Transverse colon (tissue), 4 donors: ENCODE measurements at regions not wholly inside any gene's neighbourhood (a gene's known extent, or its start where the extent isn't known, plus 50 kb on each side); places are given as distances from the start of the nearest gene placed in this dataset.
"Not testable (repeated sequence)": the region's sequence is repeated elsewhere in the genome, so short reads cannot be mapped to it uniquely, and the experiment has no call there.

Source experiments
- DNase-seq: peaks from one replicate; pipeline ENCODE4 v3.0.0-alpha.2; 2019
- H3K27ac ChIP-seq, 4 donors: fragments of 200-600 bp; sonication (generic); 2 replicates each; pipeline ENCODE4 v1.5.1; 2016 to 2018; ENCODE audit warnings: inconsistent platforms in 4 of 4
- H3K27me3 ChIP-seq: fragments of 200-600 bp; sonication (generic); 2 replicates; pipeline ENCODE4 v1.5.1; 2017; ENCODE audit warnings: inconsistent platforms
- H3K36me3 ChIP-seq, 4 donors: fragments of 200-600 bp; sonication (generic); 2 replicates each; pipeline ENCODE4 v1.5.1; 2017 to 2019; ENCODE audit warnings: inconsistent platforms in 4 of 4
- H3K4me1 ChIP-seq, 4 donors: fragments of 200-600 bp; sonication (generic); 2 replicates each; pipeline ENCODE4 v1.5.1; 2017 to 2020; ENCODE audit warnings: inconsistent platforms in 4 of 4
- H3K4me3 ChIP-seq, 4 donors: fragments of 200-600 bp; sonication (generic); 1 replicate in 1 of 4; 2 replicates in 3 of 4; pipeline versions ENCODE4 v1.5.1 to v1.6.1; 2017 to 2019; ENCODE audit warnings: inconsistent platforms in 4 of 4
- H3K9me3 ChIP-seq, 2 donors: fragments of 200-600 bp; sonication (generic); 2 replicates each; pipeline ENCODE4 v1.5.1; 2017 to 2019; ENCODE audit warnings: inconsistent platforms in 2 of 2
- CTCF ChIP-seq, 5 experiments: fragments of 200-600 bp in 3 of 5; fragments of 450-650 bp in 2 of 5; sonication (generic) in 3 of 5; IDR thresholded peaks; 1 replicate in 2 of 5; 2 replicates in 3 of 5; pipeline ENCODE4 v1.5.1; 2016 to 2017; ENCODE audit warnings: antibody characterized with exemption in 5 of 5, inconsistent platforms in 3 of 5, mild to moderate bottlenecking in 2 of 5, moderate library complexity in 1 of 5
- EP300 ChIP-seq: sonication (generic); formaldehyde crosslinking; IDR thresholded peaks from one replicate; pipeline ENCODE4 v1.6.1; 2017; ENCODE audit warnings: antibody characterized with exemption, low read depth
- POLR2A ChIP-seq: fragments of 450-650 bp; IDR thresholded peaks from one replicate; pipeline ENCODE4 v1.6.1; 2016; ENCODE audit warnings: antibody characterized with exemption, mild to moderate bottlenecking, moderate library complexity
- POLR2AphosphoS5 ChIP-seq, 3 donors: sonication (generic); formaldehyde crosslinking; IDR thresholded peaks; one replicate each; pipeline ENCODE4 v1.6.1; 2016; ENCODE audit warnings: antibody characterized with exemption in 3 of 3
- WGBS, 2 donors: methylation state at CpG; one replicate each; pipeline ENCODE4 v1.1.5; 2018; ENCODE audit warnings: low coverage in 1 of 2; 5-methylcytosine and 5-hydroxymethylcytosine counted together
- in situ Hi-C, 4 donors: fragments of 200-750 bp; cut with MboI; loops; one replicate each; pipeline versions ENCODE4 v1.15.0 to v1.15.1; 2017; ENCODE audit warnings: low sequenced_read_pairs in 3 of 4, low pct_ligation_motif_present in 1 of 4, low pct_unique_long_range_greater_than_20kb in 1 of 4
- intact Hi-C: fragments of 100-400 bp; cut with DNase I; formaldehyde crosslinking; loops from one replicate; pipeline ENCODE4 v1.15.1; 2023; ENCODE audit warnings: low total_unique reads

GRCh38 chrX:131649741-131650140 is 105.9 kb downstream of the OR13H1 start:
- Histone ChIP-seq H3K27ac (no peak overlapping the region), H3K36me3 (no peaks in the 10 kb centered on the region), H3K4me1 (no peaks in the 10 kb centered on the region), H3K9me3 (no peaks in the 10 kb centered on the region), H3K27me3 (no peaks in the 10 kb centered on the region), H3K4me3 (no peak overlapping the region)
- intact Hi-C loops (no loop called here), in situ Hi-C loops (loop anchor here in 1 of 4 donors (25.0 kb wide), 1 partner anchor 662 kb away; no protein-coding TSS in a partner anchor)
- DNase-seq, result no peak
- 20 to 80% methylated on average over 1 to 5 of the region's 5 CpGs for WGBS, 2 donors
- TF ChIP-seq CTCF (IDR thresholded peaks at IDR 0.05) (no peak), POLR2AphosphoS5 (IDR thresholded peaks at IDR 0.05) (no peak), POLR2A (no peak), EP300 (no peak)

GRCh38 chrX:131650637-131651410 is 107.0 kb downstream of the OR13H1 start:
- TF ChIP-seq POLR2A, result no peak
- no peak for TF ChIP-seq POLR2AphosphoS5 (IDR thresholded peaks at IDR 0.05)
- TF ChIP-seq CTCF (IDR thresholded peaks at IDR 0.05), result no peak
- no peak for TF ChIP-seq EP300
- Histone ChIP-seq H3K27me3 (no peaks in the 10 kb centered on the region), H3K27ac (no peak overlapping the region), H3K4me1 (no peaks in the 10 kb centered on the region), H3K9me3 (no peaks in the 10 kb centered on the region), H3K36me3 (no peaks in the 10 kb centered on the region), H3K4me3 (no peak overlapping the region)
- 67% methylated on average over 4 of the region's 4 CpGs; no CpG with 5 or more reads in 1 of the 2 donors for WGBS, 2 donors
- DNase-seq, result no peak
- in situ Hi-C loops, result no loop called here
- intact Hi-C loops, result no loop called here

GRCh38 chrX:131663726-131664125 is 119.9 kb downstream of the OR13H1 start:
- H3K27ac ChIP-seq, H3K36me3 ChIP-seq, intact Hi-C loops, H3K4me3 ChIP-seq, H3K27me3 ChIP-seq, H3K9me3 ChIP-seq, in situ Hi-C loops, H3K4me1 ChIP-seq, DNase-seq: not testable (repeated sequence)
- WGBS, 2 donors, result 93% methylated on average over 9 of the region's 9 CpGs; no CpG with 5 or more reads in 1 of the 2 donors

GRCh38 chrX:131671735-131672134 is 127.9 kb downstream of the OR13H1 start:
- TF ChIP-seq POLR2AphosphoS5 (IDR thresholded peaks at IDR 0.05) (peak in 2 of 3 donors; percentile 41 to 55), POLR2A (no peak), EP300 (peak; percentile 50)
- intact Hi-C loops (no loop called here), in situ Hi-C loops (no loop called here)
- Histone ChIP-seq H3K36me3 (no peaks in the 10 kb centered on the region), H3K27me3 (no peaks in the 10 kb centered on the region), H3K4me1 (no peaks in the 10 kb centered on the region), H3K4me3 (no peak overlapping the region), H3K27ac (peak overlapping the region in 1 of 4 donors; percentile 3), H3K9me3 (no peaks in the 10 kb centered on the region)
- no peak for DNase-seq
- 41 to 67% methylated on average over 1 to 2 of the region's 2 CpGs for WGBS, 2 donors

- no peaks in the 10 kb centered on the region for H3K9me3 ChIP-seq
- no peak overlapping the region for H3K4me3 ChIP-seq
- no peaks in the 10 kb centered on the region for H3K4me1 ChIP-seq
- no peak for DNase-seq
- no peaks in the 10 kb centered on the region for H3K36me3 ChIP-seq
- no peak overlapping the region for H3K27ac ChIP-seq
- no peaks in the 10 kb centered on the region for H3K27me3 ChIP-seq
- WGBS, 2 donors, result 0% methylated on average over 1 of the region's 1 CpG; no CpG with 5 or more reads in 1 of the 2 donors
- intact Hi-C loops (no loop called here), in situ Hi-C loops (loop anchor here in 1 of 4 donors (5.0 kb wide), 1 partner anchor 167 kb away; no protein-coding TSS in a partner anchor)
- TF ChIP-seq CTCF (IDR thresholded peaks at IDR 0.05) (peak in 1 of 5 experiments; percentile 24), EP300 (no peak), POLR2AphosphoS5 (IDR thresholded peaks at IDR 0.05) (no peak)
Measured at GRCh38 chrX:131675596-131676194, 131.8 kb downstream of the OR13H1 start.
